GM12872 (cell line): ENCODE measurements at regions not wholly inside any gene's neighbourhood (a gene's known extent, or its start where the extent isn't known, plus 50 kb on each side); places are given as distances from the start of the nearest gene placed in this dataset.

ENCODE experiments used
- CTCF ChIP-seq: IDR thresholded peaks from 3 replicates; pipeline ENCODE4 v1.5.1; 2011; ENCODE audit warnings: low read depth, mild to moderate bottlenecking, low read length, moderate library complexity; ENCODE audit not compliant: insufficient read depth

- no peak for TF ChIP-seq CTCF
These were observed 464.7 kb upstream of the TOM1L1 start for GRCh38 chr17:54435966-54436365.

- no peak for TF ChIP-seq CTCF
These were observed 460.8 kb upstream of the TOM1L1 start for GRCh38 chr17:54439816-54440215.

GRCh38 chr17:54451051-54451450 is 449.6 kb upstream of the TOM1L1 start:
- no peak for TF ChIP-seq CTCF

DNA sequence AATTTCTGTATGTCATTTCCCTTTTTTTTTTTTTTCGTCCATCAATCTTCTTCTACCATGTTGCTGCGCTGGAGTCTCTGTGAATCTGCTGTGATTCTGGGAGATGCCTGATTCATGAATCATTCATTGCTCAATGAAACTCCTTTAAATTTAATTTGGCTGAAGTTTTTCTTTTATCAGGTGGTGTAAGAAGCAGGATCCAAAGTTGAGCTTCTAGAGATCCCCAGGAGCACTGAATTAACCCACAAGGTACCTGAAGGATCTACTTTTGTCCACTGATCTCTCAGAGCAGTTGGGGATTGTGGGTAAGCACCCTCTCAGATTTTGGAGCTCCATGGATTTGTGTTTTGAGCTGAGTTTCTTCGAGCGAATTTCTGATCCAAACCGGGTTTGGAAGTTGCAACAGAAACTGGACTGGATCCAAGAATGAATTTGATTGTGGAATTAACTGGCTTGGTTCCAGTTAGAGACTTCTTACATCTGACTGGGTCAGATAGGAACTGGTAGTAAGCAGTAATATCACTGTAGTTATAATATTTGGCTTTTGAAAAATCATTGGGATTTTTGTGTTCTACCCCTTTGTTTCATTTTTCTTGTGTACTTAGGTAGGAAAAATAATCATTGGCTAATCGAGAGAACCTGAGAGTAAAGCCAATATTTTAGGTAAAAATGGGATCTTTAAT is 447.8 kb upstream of the TOM1L1 start:
- TF ChIP-seq CTCF: no peak

DNA sequence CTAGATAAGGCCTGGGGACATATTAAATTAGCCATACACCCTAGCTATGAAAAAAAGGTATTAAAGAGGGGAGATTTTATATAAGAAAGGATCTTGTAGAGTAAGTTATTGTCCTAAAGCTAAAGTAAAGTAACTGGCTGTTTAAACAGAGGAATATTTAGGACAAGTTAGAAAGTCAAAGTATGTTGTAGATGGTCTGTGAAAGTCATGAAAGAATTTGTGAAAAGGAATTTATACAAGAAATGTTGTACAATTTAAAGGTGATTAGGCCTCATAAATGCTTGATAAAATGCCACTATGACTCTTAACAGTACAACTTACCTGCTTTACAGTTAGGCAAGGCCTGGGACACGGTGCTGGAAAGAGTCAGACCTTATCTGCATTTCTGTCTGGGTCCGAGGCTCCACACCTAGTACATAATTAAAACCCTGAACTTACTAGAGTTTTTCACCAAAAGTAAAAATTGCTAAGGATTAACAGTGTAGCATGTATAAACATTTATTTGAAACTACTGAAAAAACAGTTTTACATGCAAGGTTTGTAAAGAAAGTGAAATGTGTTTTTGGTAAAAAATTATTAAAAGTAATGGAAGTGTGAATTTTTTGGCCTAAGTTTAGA is 445.3 kb upstream of the TOM1L1 start:
- no peak for TF ChIP-seq CTCF

GRCh38 chr17:54466875-54467274 is 433.8 kb upstream of the TOM1L1 start:
- TF ChIP-seq CTCF: no peak

- no peak for TF ChIP-seq CTCF
These were observed 417.8 kb upstream of the TOM1L1 start for GRCh38 chr17:54482843-54483242.

DNA sequence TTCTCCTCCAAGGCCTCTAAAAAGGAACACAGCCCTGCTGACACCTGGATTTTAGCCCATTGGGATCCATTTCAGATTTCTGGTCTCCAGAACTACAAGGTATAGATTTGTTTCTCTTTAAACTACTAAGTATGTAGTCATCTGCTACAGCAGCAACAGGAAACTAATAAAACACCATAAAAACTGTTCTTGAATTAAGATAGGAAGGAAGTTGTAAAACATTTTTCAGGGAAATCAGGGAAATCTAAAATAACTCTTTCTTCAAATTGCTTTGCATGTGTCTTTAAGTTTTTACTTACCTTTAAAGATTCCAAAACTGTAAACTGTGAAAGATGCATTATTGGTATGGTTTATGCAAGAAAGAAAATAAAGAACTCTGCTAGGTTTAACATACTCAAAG is 407.0 kb upstream of the TOM1L1 start:
- no peak for TF ChIP-seq CTCF
